ENCODE measurements at regions not wholly inside any gene's neighbourhood (a gene's known extent, or its start where the extent isn't known, plus 50 kb on each side); places are given as distances from the start of the nearest gene placed in this dataset.
A peak's percentile ranks its signal among the peaks of the same experiment; 100 is the strongest.

DNA sequence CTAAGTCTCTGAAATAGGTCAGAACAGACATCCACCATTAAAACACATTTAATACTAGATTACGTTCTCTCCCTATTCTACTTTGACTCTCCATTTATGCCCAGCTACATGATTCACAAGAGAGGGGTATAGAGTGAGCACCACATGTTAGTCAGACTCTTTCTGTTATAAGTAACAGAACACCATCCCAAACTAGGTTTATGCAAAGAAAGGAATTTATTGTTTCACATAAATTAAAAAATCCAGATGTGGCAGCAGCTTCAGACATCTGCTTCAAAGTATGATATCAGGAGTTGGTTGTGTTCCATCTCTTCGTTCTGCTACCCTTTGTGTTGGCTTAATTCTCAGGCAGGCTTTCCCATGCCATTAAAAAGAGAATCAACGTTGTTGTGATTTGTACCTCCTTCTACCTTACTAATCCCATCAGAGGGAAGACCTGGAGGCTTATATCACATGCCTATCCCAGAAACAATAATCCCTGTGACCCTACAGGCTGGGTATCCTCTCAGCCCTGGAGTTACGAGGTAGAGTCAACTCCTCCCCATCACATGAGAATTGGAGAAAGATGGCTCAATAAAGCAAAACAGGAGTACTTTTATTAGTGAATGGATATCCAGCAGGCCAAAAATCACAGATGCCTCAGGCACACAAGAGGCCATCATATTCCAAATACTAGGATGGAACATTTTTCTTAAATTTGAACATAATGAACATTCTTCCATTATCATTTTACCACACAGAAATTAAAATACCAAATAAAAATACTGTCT, 163.2 kb downstream of the SLC7A11 start:
- no peak overlapping the region for H3K27ac ChIP-seq
- TF ChIP-seq, protein P1, sequence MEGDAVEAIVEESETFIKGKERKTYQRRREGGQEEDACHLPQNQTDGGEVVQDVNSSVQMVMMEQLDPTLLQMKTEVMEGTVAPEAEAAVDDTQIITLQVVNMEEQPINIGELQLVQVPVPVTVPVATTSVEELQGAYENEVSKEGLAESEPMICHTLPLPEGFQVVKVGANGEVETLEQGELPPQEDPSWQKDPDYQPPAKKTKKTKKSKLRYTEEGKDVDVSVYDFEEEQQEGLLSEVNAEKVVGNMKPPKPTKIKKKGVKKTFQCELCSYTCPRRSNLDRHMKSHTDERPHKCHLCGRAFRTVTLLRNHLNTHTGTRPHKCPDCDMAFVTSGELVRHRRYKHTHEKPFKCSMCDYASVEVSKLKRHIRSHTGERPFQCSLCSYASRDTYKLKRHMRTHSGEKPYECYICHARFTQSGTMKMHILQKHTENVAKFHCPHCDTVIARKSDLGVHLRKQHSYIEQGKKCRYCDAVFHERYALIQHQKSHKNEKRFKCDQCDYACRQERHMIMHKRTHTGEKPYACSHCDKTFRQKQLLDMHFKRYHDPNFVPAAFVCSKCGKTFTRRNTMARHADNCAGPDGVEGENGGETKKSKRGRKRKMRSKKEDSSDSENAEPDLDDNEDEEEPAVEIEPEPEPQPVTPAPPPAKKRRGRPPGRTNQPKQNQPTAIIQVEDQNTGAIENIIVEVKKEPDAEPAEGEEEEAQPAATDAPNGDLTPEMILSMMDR (conservative IDR thresholded peaks at IDR 0.05), result no peak
- TF ChIP-seq ZFX (IDR thresholded peaks at IDR 0.05), result no peak

DNA sequence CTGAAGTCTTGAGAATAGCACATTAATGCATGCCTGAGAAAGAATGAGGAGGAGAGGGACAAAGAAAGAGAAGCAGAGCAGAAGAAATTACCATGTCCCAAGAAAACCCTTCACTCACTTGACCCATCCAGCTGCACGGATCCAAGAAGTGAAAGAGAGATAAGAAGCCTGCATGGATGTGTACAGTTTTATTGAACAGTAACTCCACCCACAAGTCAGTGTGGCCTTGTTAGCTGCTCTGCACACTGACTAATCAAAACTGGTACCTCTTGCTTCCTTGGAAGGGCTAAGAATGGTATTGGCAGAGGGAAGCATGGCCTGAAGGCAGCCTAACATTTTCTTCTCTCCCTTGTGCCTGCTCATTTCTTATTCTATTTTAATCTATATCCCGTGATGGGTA, 163.9 kb downstream of the SLC7A11 start:
- H3K27ac ChIP-seq, result no peak overlapping the region
- no peak for TF ChIP-seq ZFX (IDR thresholded peaks at IDR 0.05)
- TF ChIP-seq, protein P1 (conservative IDR thresholded peaks at IDR 0.05), result no peak

DNA sequence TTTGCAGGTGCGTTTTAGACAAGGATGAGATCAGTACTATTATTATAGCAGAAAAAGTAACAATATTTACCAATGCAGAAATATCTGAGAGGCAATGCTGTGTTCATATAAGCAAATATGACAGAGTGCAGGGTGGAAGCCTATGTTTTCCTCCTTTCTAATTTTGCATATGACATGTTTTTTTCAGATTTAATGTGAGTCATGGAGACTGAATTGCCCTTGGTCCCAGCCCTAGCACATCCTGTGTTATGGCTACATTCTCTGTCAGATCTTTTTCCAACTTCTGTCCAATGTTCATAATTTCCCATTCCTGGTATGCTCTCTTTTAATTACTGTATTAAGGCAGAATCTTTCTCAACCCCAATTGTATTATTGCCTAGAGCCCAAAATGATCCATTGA, 165.6 kb downstream of the SLC7A11 start:
- TF ChIP-seq ZFX (IDR thresholded peaks at IDR 0.05), result no peak
- TF ChIP-seq, protein P1 (conservative IDR thresholded peaks at IDR 0.05), result no peak
- H3K27ac ChIP-seq, result no peak overlapping the region

DNA sequence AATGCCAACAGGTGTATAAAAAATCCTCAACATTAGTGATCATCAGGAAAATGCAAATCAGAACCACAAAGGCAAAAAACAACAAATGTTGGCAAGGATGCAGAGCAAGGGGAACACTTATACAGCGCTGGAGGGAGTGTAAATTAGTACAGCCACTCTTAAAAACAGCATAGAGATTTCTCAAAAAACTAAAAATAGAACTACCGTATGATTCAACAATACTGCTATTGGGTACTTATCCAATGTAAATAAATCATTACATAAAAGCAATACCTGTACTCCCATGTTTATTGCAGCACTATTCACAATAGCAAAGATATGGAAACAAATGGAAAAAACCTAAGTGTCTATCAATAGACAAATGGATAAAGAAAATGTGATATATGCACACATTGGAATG, 171.3 kb downstream of the SLC7A11 start:
- no peak overlapping the region for H3K27ac ChIP-seq
- TF ChIP-seq ZFX (IDR thresholded peaks at IDR 0.05), result no peak

DNA sequence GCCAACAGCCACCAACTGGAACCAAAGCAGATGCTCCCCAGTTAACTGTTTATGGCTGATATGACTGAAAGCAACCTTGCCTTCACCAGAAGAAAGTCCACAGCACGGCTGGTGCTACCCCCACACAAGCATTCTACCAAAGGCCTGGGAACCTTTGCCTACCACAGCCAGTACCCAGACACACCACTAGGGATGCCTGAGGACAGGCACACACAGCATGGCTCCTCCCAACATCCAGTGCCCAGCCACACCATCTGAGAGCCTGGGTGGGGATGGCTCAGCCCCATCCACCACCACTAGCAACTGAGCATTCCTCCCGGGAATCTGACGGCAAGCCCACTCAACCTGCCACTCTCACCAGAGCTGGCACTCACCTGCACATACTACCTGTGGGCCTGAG, 178.6 kb downstream of the SLC7A11 start:
- H3K27ac ChIP-seq, result no peak overlapping the region
- TF ChIP-seq, protein P1 (conservative IDR thresholded peaks at IDR 0.05), result no peak
- no peak for TF ChIP-seq ZFX (IDR thresholded peaks at IDR 0.05)

DNA sequence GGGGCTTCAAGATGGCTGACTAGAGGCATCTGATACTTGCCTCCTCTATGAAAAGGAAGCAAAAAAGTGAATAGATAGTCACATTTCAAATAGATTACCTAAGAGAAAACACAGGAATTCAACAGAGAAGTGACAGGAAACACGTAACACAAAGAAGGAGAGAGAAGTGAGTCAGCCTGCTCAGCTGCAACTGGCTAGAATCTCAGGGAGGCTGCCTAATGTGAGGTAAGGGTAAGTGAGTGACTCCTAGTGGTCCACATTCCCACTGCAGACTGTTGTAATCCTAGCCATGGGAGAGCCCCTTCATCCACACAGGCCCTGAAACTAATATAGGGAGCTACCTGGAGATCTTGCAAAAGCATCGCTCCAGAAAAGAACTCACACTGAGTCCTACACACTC, 179.2 kb downstream of the SLC7A11 start:
- H3K27ac ChIP-seq, result no peak overlapping the region
- no peak for TF ChIP-seq ZFX (IDR thresholded peaks at IDR 0.05)
- TF ChIP-seq, protein P1 (conservative IDR thresholded peaks at IDR 0.05), result no peak

DNA sequence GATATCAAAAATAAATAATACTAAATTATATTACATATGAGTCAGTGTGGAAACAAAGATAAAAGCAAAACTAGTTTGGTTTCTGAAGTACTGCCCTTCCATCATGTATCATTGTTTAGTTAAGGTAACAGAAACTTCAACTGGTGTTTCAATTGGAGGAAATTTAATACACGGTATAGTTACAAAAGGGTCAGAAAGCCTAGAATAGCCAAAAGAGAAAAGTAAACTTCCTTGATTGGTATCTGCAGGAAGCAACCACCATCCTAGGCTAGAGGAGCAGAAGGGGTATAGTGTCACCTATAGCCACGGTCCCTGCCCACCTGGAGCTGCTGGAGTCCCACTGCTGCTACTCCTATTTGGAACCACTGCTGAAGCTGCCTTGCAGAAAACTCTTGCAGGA, 185.6 kb downstream of the SLC7A11 start:
- 0 out of 2 replicates have a peak overlapping the region, but pooled peaks have one; percentile 7 for H3K27ac ChIP-seq
- TF ChIP-seq ZFX (IDR thresholded peaks at IDR 0.05), result no peak
- TF ChIP-seq, protein P1 (conservative IDR thresholded peaks at IDR 0.05), result no peak

DNA sequence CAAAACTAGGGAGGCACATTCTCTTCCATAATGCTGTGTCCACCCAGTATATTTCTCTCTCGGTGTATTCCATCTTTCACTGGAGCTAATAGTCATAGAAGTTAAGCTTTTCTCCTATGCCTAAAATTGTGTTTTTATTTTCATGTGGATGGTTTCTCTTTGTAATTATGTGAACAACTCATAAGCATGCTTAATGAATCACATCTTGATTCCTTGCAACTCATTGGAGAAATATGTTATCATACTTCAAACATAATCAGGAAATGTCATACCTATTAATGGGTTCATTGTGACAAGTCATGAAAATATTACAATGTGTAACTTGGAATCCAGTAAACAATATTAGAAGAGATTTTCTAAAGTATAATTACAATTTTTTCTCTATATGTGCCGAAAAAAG, 186.3 kb downstream of the SLC7A11 start:
- TF ChIP-seq ZFX (IDR thresholded peaks at IDR 0.05), result no peak
- TF ChIP-seq, protein P1 (conservative IDR thresholded peaks at IDR 0.05), result no peak
- no peak overlapping the region for H3K27ac ChIP-seq
